ENCODE measurements at regions not wholly inside any gene's neighbourhood (a gene's known extent, or its start where the extent isn't known, plus 50 kb on each side); places are given as distances from the start of the nearest gene placed in this dataset.

DNA sequence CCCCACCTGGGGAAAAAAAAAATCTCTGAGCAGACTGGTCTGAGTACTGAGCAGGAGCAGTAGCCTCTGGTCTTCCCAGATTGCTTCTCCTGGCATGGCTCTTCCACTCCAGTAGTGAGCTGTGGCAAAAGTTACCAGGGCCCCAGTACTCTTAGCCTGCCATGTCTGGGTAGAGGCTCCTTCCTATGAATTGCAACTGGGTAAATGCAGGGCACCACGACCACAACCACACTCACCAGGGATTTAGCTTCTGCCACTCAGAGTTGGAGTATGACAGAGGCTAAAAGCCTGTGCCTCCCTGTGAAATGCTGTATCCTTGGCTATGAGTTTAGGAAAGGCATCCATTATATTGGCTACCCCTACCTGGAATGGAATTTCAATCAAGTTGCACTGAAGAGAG, 67.9 kb upstream of the CCDC54 start:
- TF ChIP-seq, protein P1, sequence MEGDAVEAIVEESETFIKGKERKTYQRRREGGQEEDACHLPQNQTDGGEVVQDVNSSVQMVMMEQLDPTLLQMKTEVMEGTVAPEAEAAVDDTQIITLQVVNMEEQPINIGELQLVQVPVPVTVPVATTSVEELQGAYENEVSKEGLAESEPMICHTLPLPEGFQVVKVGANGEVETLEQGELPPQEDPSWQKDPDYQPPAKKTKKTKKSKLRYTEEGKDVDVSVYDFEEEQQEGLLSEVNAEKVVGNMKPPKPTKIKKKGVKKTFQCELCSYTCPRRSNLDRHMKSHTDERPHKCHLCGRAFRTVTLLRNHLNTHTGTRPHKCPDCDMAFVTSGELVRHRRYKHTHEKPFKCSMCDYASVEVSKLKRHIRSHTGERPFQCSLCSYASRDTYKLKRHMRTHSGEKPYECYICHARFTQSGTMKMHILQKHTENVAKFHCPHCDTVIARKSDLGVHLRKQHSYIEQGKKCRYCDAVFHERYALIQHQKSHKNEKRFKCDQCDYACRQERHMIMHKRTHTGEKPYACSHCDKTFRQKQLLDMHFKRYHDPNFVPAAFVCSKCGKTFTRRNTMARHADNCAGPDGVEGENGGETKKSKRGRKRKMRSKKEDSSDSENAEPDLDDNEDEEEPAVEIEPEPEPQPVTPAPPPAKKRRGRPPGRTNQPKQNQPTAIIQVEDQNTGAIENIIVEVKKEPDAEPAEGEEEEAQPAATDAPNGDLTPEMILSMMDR (IDR thresholded peaks at IDR 0.05; ENCODE audit: low read length) = no peak
- TF ChIP-seq EZH2 (IDR thresholded peaks at IDR 0.05; ENCODE audit: borderline replicate concordance, low read length) = no peak

All from OCI-LY1 (cell line).